ENCODE measurements at regions not wholly inside any gene's neighbourhood (a gene's known extent, or its start where the extent isn't known, plus 50 kb on each side); places are given as distances from the start of the nearest gene placed in this dataset.

- DNase-seq (ENCODE audit: missing footprints) (no peak), ATAC-seq (no peak)
- intact Hi-C loops (cut with DNase I), result no loop called here
These were observed 606.6 kb upstream of the SYT4 start for GRCh38 chr18:43883886-43884285.

- DNase-seq (ENCODE audit: missing footprints) (no peak), ATAC-seq (no peak)
- intact Hi-C loops (cut with DNase I), result no loop called here
These were observed 609.1 kb upstream of the SYT4 start for GRCh38 chr18:43886341-43886740.

- ATAC-seq (no peak), DNase-seq (ENCODE audit: missing footprints) (no peak)
- intact Hi-C loops (cut with DNase I), result no loop called here
These were observed 610.2 kb upstream of the SYT4 start for GRCh38 chr18:43887491-43887890.

- intact Hi-C loops (cut with DNase I), result no loop called here
- DNase-seq (ENCODE audit: missing footprints) (no peak), ATAC-seq (no peak)
These were observed 611.3 kb upstream of the SYT4 start for GRCh38 chr18:43888598-43888997.

- intact Hi-C loops (cut with DNase I), result no loop called here
- DNase-seq (ENCODE audit: missing footprints), result no peak
- ATAC-seq, result no peak
These were observed 615.8 kb upstream of the SYT4 start for GRCh38 chr18:43893001-43893637.

GRCh38 chr18:43904209-43904837 is 627.0 kb upstream of the SYT4 start:
- DNase-seq (ENCODE audit: missing footprints) (no peak), ATAC-seq (no peak)
- intact Hi-C loops (cut with DNase I), result no loop called here

GRCh38 chr18:43914018-43914417 is 636.7 kb upstream of the SYT4 start:
- intact Hi-C loops (cut with DNase I), result no loop called here
- DNase-seq (ENCODE audit: missing footprints) (no peak), ATAC-seq (no peak)

GRCh38 chr18:43916984-43917383 is 639.7 kb upstream of the SYT4 start:
- intact Hi-C loops (cut with DNase I), result no loop called here

GRCh38 chr18:43917520-43917919 is 640.2 kb upstream of the SYT4 start:
- intact Hi-C loops (cut with DNase I), result no loop called here
- ATAC-seq (no peak), DNase-seq (ENCODE audit: missing footprints) (no peak)

More at GRCh38 chr18:43916984-43917383, 639.7 kb upstream of the SYT4 start:
- DNase-seq (ENCODE audit: missing footprints), result no peak
- no peak for ATAC-seq

- DNase-seq (ENCODE audit: missing footprints) (no peak), ATAC-seq (no peak)
- intact Hi-C loops (cut with DNase I), result no loop called here
These were observed 642.3 kb upstream of the SYT4 start for GRCh38 chr18:43919551-43919950.

- DNase-seq (ENCODE audit: missing footprints) (no peak), ATAC-seq (peak; percentile 62)
- intact Hi-C loops (cut with DNase I), result no loop called here
These were observed 654.1 kb upstream of the SYT4 start for GRCh38 chr18:43931439-43931838.

- DNase-seq (ENCODE audit: missing footprints) (no peak), ATAC-seq (no peak)
- intact Hi-C loops (cut with DNase I), result no loop called here
These were observed 654.9 kb upstream of the SYT4 start for GRCh38 chr18:43932140-43932539.

- DNase-seq (ENCODE audit: missing footprints) (no peak), ATAC-seq (no peak)
- intact Hi-C loops (cut with DNase I), result no loop called here
These were observed 655.9 kb upstream of the SYT4 start for GRCh38 chr18:43933177-43933576.

GRCh38 chr18:43934322-43934721 is 657.0 kb upstream of the SYT4 start:
- no peak for ATAC-seq
- intact Hi-C loops (cut with DNase I), result no loop called here

GRCh38 chr18:43934781-43935471 is 657.6 kb upstream of the SYT4 start:
- DNase-seq (ENCODE audit: missing footprints) (no peak), ATAC-seq (no peak)
- intact Hi-C loops (cut with DNase I), result no loop called here

More at GRCh38 chr18:43934322-43934721, 657.0 kb upstream of the SYT4 start:
- DNase-seq (ENCODE audit: missing footprints), result no peak

- ATAC-seq (no peak), DNase-seq (ENCODE audit: missing footprints) (no peak)
- intact Hi-C loops (cut with DNase I), result no loop called here
These were observed 658.9 kb upstream of the SYT4 start for GRCh38 chr18:43936176-43936575.

GRCh38 chr18:43949291-43949690 is 672.0 kb upstream of the SYT4 start:
- intact Hi-C loops (cut with DNase I), result no loop called here
- ATAC-seq (no peak), DNase-seq (ENCODE audit: missing footprints) (no peak)

- intact Hi-C loops (cut with DNase I), result no loop called here
- no peak for ATAC-seq
- no peak for DNase-seq (ENCODE audit: missing footprints)
These were observed 672.8 kb upstream of the SYT4 start for GRCh38 chr18:43950062-43950461.

GRCh38 chr18:43952398-43952797 is 675.1 kb upstream of the SYT4 start:
- ATAC-seq, result no peak
- intact Hi-C loops (cut with DNase I), result no loop called here

GRCh38 chr18:43961722-43962121 is 684.4 kb upstream of the SYT4 start:
- intact Hi-C loops (cut with DNase I), result no loop called here
- no peak for ATAC-seq
- DNase-seq (ENCODE audit: missing footprints), result no peak

More at GRCh38 chr18:43952398-43952797, 675.1 kb upstream of the SYT4 start:
- no peak for DNase-seq (ENCODE audit: missing footprints)
